Activated effector memory CD4-positive, alpha-beta T cell treated with Interleukin-2 at 50 U/mL for 16 hours (primary cell): ENCODE measurements at regions not wholly inside any gene's neighbourhood (a gene's known extent, or its start where the extent isn't known, plus 50 kb on each side); places are given as distances from the start of the nearest gene placed in this dataset.

Experiments used
- DNase-seq: peaks from one replicate; pipeline ENCODE4 v3.0.0-alpha.2; 2020

GRCh38 chr10:4730998-4731397, 95.0 kb upstream of the AKR1E2 start:
- no peak for DNase-seq

GRCh38 chr10:4725917-4726606, 99.9 kb upstream of the AKR1E2 start:
- no peak for DNase-seq

GRCh38 chr10:4723860-4724259, 102.1 kb upstream of the AKR1E2 start:
- DNase-seq = no peak

- DNase-seq = no peak
These were observed 103.8 kb upstream of the AKR1E2 start for GRCh38 chr10:4721999-4722753.

- DNase-seq = no peak
These were observed 105.5 kb upstream of the AKR1E2 start for GRCh38 chr10:4720463-4720862.

GRCh38 chr10:4719671-4720070, 106.3 kb upstream of the AKR1E2 start:
- DNase-seq = no peak

GRCh38 chr10:4719036-4719435, 107.0 kb upstream of the AKR1E2 start:
- DNase-seq = no peak

GRCh38 chr10:4718544-4718943, 107.5 kb upstream of the AKR1E2 start:
- DNase-seq = no peak

- no peak for DNase-seq
These were observed 108.3 kb upstream of the AKR1E2 start for GRCh38 chr10:4717670-4718069.

- DNase-seq = no peak
These were observed 115.1 kb upstream of the AKR1E2 start for GRCh38 chr10:4710858-4711257.

- no peak for DNase-seq
These were observed 117.8 kb upstream of the AKR1E2 start for GRCh38 chr10:4708123-4708759.

GRCh38 chr10:4707221-4707620, 118.8 kb upstream of the AKR1E2 start:
- DNase-seq = no peak

- DNase-seq = no peak
These were observed 121.9 kb upstream of the AKR1E2 start for GRCh38 chr10:4704034-4704545.

GRCh38 chr10:4701016-4701415, 125.0 kb upstream of the AKR1E2 start:
- DNase-seq = no peak

GRCh38 chr10:4699950-4700730, 125.9 kb upstream of the AKR1E2 start:
- DNase-seq = no peak

- no peak for DNase-seq
These were observed 127.9 kb upstream of the AKR1E2 start for GRCh38 chr10:4698075-4698474.

- no peak for DNase-seq
These were observed 129.8 kb upstream of the AKR1E2 start for GRCh38 chr10:4696186-4696585.

- no peak for DNase-seq
These were observed 132.0 kb upstream of the AKR1E2 start for GRCh38 chr10:4693967-4694366.

GRCh38 chr10:4692206-4692605, 133.8 kb upstream of the AKR1E2 start:
- DNase-seq = no peak

- DNase-seq = no peak
These were observed 134.2 kb upstream of the AKR1E2 start for GRCh38 chr10:4691776-4692175.

GRCh38 chr10:4691301-4691700, 134.7 kb upstream of the AKR1E2 start:
- no peak for DNase-seq

- DNase-seq = no peak
These were observed 137.4 kb upstream of the AKR1E2 start for GRCh38 chr10:4688601-4689000.

- DNase-seq = no peak
These were observed 137.8 kb upstream of the AKR1E2 start for GRCh38 chr10:4688168-4688567.
